Panc1 (cell line): ENCODE measurements at regions not wholly inside any gene's neighbourhood (a gene's known extent, or its start where the extent isn't known, plus 50 kb on each side); places are given as distances from the start of the nearest gene placed in this dataset.

Experiments
- ATAC-seq: fragments of 200-7000 bp; cut with Tn5 transposase; 2 replicates; pipeline ENCODE4 v1.9.1; 2020; ENCODE audit warnings: mild to moderate bottlenecking, moderate library complexity
- BruUV-seq: library from RNA; stranded (reverse); fragments of 400-500 nt; replicated peaks from 2 replicates; lab custom pipeline; 2021; lab: Mats Ljungman, UMichigan
- CTCF ChIA-PET: fragments of 300-600 bp; sonication (Branson Sonifier 250); formaldehyde crosslinking; loops from one replicate; lab custom pipeline; 2022; ENCODE audit warnings: antibody characterized with exemption; lab: Charles Lee
- POLR2A ChIA-PET: fragments of 300-600 bp; sonication (Branson Sonifier 250); formaldehyde crosslinking; loops from one replicate; lab custom pipeline; 2022; ENCODE audit warnings: antibody characterized with exemption; lab: Charles Lee
- DNase-seq: peaks from one replicate; pipeline ENCODE4 v3.0.0-alpha.2; 2010; ENCODE audit warnings: low read depth, low spot score
- H3K27ac ChIP-seq: 2 replicates; pipeline ENCODE4 v1.5.1; 2011; ENCODE audit warnings: mild to moderate bottlenecking, low read length, inconsistent platforms
- H3K27me3 ChIP-seq: fragments of 200-500 bp; sonication (Bioruptor generic); 2 replicates; pipeline ENCODE4 v1.6.0; 2014; ENCODE audit warnings: low read length, inconsistent platforms; ENCODE audit not compliant: control insufficient read depth, insufficient read depth
- H3K36me3 ChIP-seq: fragments of 200-500 bp; sonication (Bioruptor generic); 2 replicates; pipeline ENCODE4 v1.5.1; 2014; ENCODE audit warnings: inconsistent platforms, mild to moderate bottlenecking, low read length, moderate library complexity; ENCODE audit not compliant: control insufficient read depth, insufficient read depth
- H3K4me1 ChIP-seq: 2 replicates; pipeline ENCODE4 v1.5.1; 2011; ENCODE audit warnings: inconsistent platforms, mild to moderate bottlenecking, low read length, moderate library complexity; ENCODE audit not compliant: control insufficient read depth, insufficient read depth
- H3K4me3 ChIP-seq, 2 experiments: 2 replicates each; pipeline ENCODE4 v1.5.1; 2011 to 2012; ENCODE audit warnings: low read depth in 2 of 2, low read length in 2 of 2, mild to moderate bottlenecking in 2 of 2, inconsistent platforms in 1 of 2, moderate library complexity in 1 of 2
- H3K9me3 ChIP-seq: fragments of 200-500 bp; sonication (Bioruptor generic); 2 replicates; pipeline ENCODE4 v1.5.1; 2014; ENCODE audit warnings: low read depth, mild to moderate bottlenecking, inconsistent platforms, low read length, moderate library complexity; ENCODE audit not compliant: control insufficient read depth, insufficient read depth
- POLR2AphosphoS5 ChIP-seq: IDR thresholded peaks from 2 replicates; pipeline ENCODE4 v1.6.1; 2012; ENCODE audit warnings: mild to moderate bottlenecking, low read depth, low read length, moderate library complexity
- SIN3A ChIP-seq: IDR thresholded peaks from 2 replicates; pipeline ENCODE4 v1.6.1; 2012; ENCODE audit warnings: low read depth, mild to moderate bottlenecking, low read length, moderate library complexity, borderline replicate concordance; ENCODE audit not compliant: insufficient read depth
- TCF7L2 ChIP-seq: IDR thresholded peaks from 2 replicates; pipeline ENCODE4 v1.6.1; 2011; ENCODE audit warnings: mild to moderate bottlenecking, low read depth, low read length, inconsistent platforms
- in situ Hi-C: cut with HindIII; loops from 2 replicates; pipeline ENCODE4 v1.10.0; 2016; ENCODE audit warnings: low sequenced_read_pairs, low pct_unique_long_range_greater_than_20kb
- intact Hi-C: fragments of 100-400 bp; cut with micrococcal nuclease; formaldehyde crosslinking; loops from one replicate; pipeline ENCODE4 v1.10.0; 2022; ENCODE audit not compliant: unreplicated experiment
- TF ChIP-seq, protein P1 (sequence below), 2 experiments: IDR thresholded peaks; 2 replicates each; pipeline ENCODE4 v1.6.1; 2011 to 2012; ENCODE audit warnings: low read depth in 2 of 2, control low read depth in 1 of 2, low read length in 1 of 2, mild to moderate bottlenecking in 1 of 2, moderate library complexity in 1 of 2; ENCODE audit not compliant: insufficient read depth in 1 of 2
- TF ChIP-seq, protein P2 (sequence below): fragments of 450-650 bp; IDR thresholded peaks from 2 replicates; pipeline ENCODE4 v1.5.1; 2017; ENCODE audit warnings: mild to moderate bottlenecking

DNA sequence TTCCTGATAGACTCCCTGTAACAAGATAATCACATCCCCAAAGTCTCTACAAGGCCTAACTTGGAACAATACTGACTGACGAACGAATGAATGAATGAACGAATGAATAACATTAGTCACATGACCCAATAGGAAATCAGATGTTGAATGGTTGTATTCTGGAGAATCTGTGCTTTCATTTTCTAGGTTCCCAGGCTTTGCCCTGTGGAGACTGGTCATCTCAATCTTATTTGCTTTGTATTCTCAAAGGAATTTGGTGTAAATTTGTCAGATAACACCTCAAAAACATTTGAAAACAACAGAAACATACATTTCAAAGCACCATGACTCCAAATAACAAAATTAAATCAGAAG lies 69.6 kb upstream of the COL1A2 start:
- POLR2A ChIA-PET = no interaction called here
- no peaks in the 10 kb centered on the region for H3K4me1 ChIP-seq
- H3K4me3 ChIP-seq = no peak overlapping the region
- H3K27me3 ChIP-seq = no peaks in the 10 kb centered on the region
- intact Hi-C loops (no loop called here), in situ Hi-C loops (no loop called here)
- CTCF ChIA-PET = no interaction called here
- DNase-seq (no peak), ATAC-seq (no peak)
- no peak overlapping the region for H3K27ac ChIP-seq
- no peaks in the 10 kb centered on the region for H3K36me3 ChIP-seq
- TF ChIP-seq, protein P1, sequence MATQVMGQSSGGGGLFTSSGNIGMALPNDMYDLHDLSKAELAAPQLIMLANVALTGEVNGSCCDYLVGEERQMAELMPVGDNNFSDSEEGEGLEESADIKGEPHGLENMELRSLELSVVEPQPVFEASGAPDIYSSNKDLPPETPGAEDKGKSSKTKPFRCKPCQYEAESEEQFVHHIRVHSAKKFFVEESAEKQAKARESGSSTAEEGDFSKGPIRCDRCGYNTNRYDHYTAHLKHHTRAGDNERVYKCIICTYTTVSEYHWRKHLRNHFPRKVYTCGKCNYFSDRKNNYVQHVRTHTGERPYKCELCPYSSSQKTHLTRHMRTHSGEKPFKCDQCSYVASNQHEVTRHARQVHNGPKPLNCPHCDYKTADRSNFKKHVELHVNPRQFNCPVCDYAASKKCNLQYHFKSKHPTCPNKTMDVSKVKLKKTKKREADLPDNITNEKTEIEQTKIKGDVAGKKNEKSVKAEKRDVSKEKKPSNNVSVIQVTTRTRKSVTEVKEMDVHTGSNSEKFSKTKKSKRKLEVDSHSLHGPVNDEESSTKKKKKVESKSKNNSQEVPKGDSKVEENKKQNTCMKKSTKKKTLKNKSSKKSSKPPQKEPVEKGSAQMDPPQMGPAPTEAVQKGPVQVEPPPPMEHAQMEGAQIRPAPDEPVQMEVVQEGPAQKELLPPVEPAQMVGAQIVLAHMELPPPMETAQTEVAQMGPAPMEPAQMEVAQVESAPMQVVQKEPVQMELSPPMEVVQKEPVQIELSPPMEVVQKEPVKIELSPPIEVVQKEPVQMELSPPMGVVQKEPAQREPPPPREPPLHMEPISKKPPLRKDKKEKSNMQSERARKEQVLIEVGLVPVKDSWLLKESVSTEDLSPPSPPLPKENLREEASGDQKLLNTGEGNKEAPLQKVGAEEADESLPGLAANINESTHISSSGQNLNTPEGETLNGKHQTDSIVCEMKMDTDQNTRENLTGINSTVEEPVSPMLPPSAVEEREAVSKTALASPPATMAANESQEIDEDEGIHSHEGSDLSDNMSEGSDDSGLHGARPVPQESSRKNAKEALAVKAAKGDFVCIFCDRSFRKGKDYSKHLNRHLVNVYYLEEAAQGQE (IDR thresholded peaks at IDR 0.05; ENCODE audit: insufficient read depth in 1 of 2, low read depth in 2 of 2, low read length in 1 of 2) = no peak
- TF ChIP-seq TCF7L2 = no peak
- TF ChIP-seq SIN3A = no peak
- no peak for TF ChIP-seq POLR2AphosphoS5
- TF ChIP-seq, protein P2, sequence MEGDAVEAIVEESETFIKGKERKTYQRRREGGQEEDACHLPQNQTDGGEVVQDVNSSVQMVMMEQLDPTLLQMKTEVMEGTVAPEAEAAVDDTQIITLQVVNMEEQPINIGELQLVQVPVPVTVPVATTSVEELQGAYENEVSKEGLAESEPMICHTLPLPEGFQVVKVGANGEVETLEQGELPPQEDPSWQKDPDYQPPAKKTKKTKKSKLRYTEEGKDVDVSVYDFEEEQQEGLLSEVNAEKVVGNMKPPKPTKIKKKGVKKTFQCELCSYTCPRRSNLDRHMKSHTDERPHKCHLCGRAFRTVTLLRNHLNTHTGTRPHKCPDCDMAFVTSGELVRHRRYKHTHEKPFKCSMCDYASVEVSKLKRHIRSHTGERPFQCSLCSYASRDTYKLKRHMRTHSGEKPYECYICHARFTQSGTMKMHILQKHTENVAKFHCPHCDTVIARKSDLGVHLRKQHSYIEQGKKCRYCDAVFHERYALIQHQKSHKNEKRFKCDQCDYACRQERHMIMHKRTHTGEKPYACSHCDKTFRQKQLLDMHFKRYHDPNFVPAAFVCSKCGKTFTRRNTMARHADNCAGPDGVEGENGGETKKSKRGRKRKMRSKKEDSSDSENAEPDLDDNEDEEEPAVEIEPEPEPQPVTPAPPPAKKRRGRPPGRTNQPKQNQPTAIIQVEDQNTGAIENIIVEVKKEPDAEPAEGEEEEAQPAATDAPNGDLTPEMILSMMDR = no peak
- H3K9me3 ChIP-seq = no peaks in the 10 kb centered on the region
- no TSS peak for BruUV-seq

DNA sequence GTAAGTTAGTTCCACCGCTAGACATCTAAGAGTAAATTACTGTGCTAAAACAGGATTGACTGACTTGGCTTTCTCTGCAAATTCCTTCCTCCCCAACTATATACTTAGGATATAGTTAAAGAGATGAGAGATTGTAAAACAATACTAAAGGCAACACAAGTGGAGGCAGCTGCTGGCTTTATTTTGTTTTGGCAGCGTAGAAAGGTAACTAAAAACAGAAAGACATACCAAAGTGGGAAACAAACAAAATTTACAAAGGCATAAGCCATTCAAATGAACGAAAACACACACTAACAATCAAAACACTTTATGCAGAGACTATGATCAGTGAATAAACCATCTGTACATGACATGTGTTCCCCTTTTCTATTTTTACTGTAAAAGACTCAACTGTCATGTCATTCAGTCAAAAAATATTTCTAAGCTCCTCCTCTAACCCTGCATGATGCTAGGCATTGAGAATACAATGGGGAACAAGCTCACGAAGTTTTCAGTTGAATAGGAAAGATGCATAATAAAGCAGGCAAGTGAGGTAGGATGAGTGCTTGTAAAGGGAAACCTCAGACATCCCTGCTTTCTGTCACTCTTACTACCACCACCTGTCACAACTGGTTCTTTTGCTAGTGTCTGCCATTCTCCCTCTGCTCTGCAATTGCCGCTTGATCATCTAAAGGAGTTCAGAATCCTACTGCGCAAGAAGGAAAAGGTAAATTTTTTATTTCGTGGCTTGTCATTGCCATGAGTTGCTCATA lies 64.2 kb upstream of the COL1A2 start:
- ChIA-PET POLR2A (no interaction called here), CTCF (no interaction called here)
- no peak overlapping the region for H3K27ac ChIP-seq
- no peaks in the 10 kb centered on the region for H3K4me1 ChIP-seq
- H3K36me3 ChIP-seq = no peaks in the 10 kb centered on the region
- no peaks in the 10 kb centered on the region; the same call in 1 of the 2 replicates for H3K27me3 ChIP-seq
- intact Hi-C loops (no loop called here), in situ Hi-C loops (no loop called here)
- no peak overlapping the region for H3K4me3 ChIP-seq
- TF ChIP-seq POLR2AphosphoS5 = no peak
- TF ChIP-seq SIN3A = no peak
- TF ChIP-seq, protein P1 (IDR thresholded peaks at IDR 0.05; ENCODE audit: insufficient read depth in 1 of 2, low read depth in 2 of 2, low read length in 1 of 2) = no peak
- TF ChIP-seq, protein P2 = no peak
- no peak for TF ChIP-seq TCF7L2
- no peaks in the 10 kb centered on the region for H3K9me3 ChIP-seq
- DNase-seq (no peak), ATAC-seq (no peak)
- no TSS peak for BruUV-seq
